H1 (cell line): ENCODE measurements at regions not wholly inside any gene's neighbourhood (a gene's known extent, or its start where the extent isn't known, plus 50 kb on each side); places are given as distances from the start of the nearest gene placed in this dataset.
"Not testable (repeated sequence)": the region's sequence is repeated elsewhere in the genome, so short reads cannot be mapped to it uniquely, and the experiment has no call there.

Experiments
- CTCF ChIA-PET: fragments of 300-600 bp; sonication (Branson Sonifier 250); formaldehyde crosslinking; loops from one replicate; lab custom pipeline; 2021; ENCODE audit not compliant: partially characterized antibody; lab: Charles Lee
- POLR2A ChIA-PET: fragments of 300-600 bp; sonication (Branson Sonifier 250); formaldehyde crosslinking; loops from one replicate; lab custom pipeline; 2021; ENCODE audit warnings: inconsistent platforms; ENCODE audit not compliant: partially characterized antibody; lab: Charles Lee
- DNase-seq, 2 experiments: peaks; one replicate each; pipeline versions ENCODE4 v3.0.0 to v3.0.0-alpha.2; 2010 to 2022; ENCODE audit warnings: low spot score in 2 of 2, low read depth in 1 of 2, mixed read lengths in 1 of 2
- FAIRE-seq: peaks from 2 replicates; lab custom pipeline; 2011; peaks lifted over from hg19 to GRCh38; lab: Jason Lieb, UNC
- H2AFZ ChIP-seq: 2 replicates; pipeline ENCODE4 v1.8.1; 2012; ENCODE audit warnings: low read length, inconsistent platforms
- H2AK5ac ChIP-seq: 2 replicates; pipeline ENCODE4 v1.6.1; 2013; ENCODE audit warnings: low read depth, low read length
- H2BK120ac ChIP-seq: replicated peaks from 2 replicates; pipeline ENCODE3; 2013; ENCODE audit warnings: low read depth, low read length, inconsistent platforms
- H2BK12ac ChIP-seq: 2 replicates; pipeline ENCODE4 v1.6.1; 2013; ENCODE audit warnings: low read depth, low read length
- H2BK15ac ChIP-seq: 2 replicates; pipeline ENCODE4 v1.6.1; 2013; ENCODE audit warnings: low read length
- H2BK20ac ChIP-seq: 2 replicates; pipeline ENCODE4 v1.6.1; 2013; ENCODE audit warnings: low read length
- H2BK5ac ChIP-seq: 2 replicates; pipeline ENCODE4 v1.6.1; 2013; ENCODE audit warnings: low read depth, low read length
- H3K14ac ChIP-seq: 2 replicates; pipeline ENCODE4 v1.6.1; 2013; ENCODE audit warnings: inconsistent platforms; ENCODE audit not compliant: insufficient read length
- H3K18ac ChIP-seq: 2 replicates; pipeline ENCODE4 v1.6.1; 2013; ENCODE audit warnings: low read length; ENCODE audit errors: extremely low read depth
- H3K23ac ChIP-seq: 2 replicates; pipeline ENCODE4 v1.6.1; 2013; ENCODE audit warnings: inconsistent platforms; ENCODE audit not compliant: insufficient read length
- H3K23me2 ChIP-seq: 2 replicates; pipeline ENCODE4 v1.6.1; 2013; ENCODE audit warnings: low read depth, low read length
- H3K27ac ChIP-seq: 2 replicates; pipeline ENCODE4 v1.6.1; 2011; ENCODE audit warnings: low read depth, low read length, inconsistent platforms
- H3K27me3 ChIP-seq, 4 experiments: replicated peaks in 1 of 4; 1 replicate in 1 of 4; 2 replicates in 3 of 4; pipeline versions ENCODE4 v1.6.1 to v1.8.1; 2011 to 2013; ENCODE audit warnings: low read length in 3 of 4, mild to moderate bottlenecking in 3 of 4, inconsistent platforms in 2 of 4, mixed read lengths in 2 of 4, moderate library complexity in 1 of 4; ENCODE audit not compliant: control insufficient read depth in 3 of 4, insufficient read depth in 3 of 4; ENCODE audit errors: extremely low read depth in 1 of 4
- H3K36me3 ChIP-seq, 4 experiments: 2 replicates each; pipeline versions ENCODE4 v1.6.1 to v1.8.1; 2011 to 2013; ENCODE audit warnings: mild to moderate bottlenecking in 4 of 4, low read length in 3 of 4, moderate library complexity in 2 of 4, control low read depth in 1 of 4, inconsistent platforms in 1 of 4; ENCODE audit not compliant: insufficient read depth in 4 of 4, control insufficient read depth in 2 of 4
- H3K4ac ChIP-seq: replicated peaks from 2 replicates; pipeline ENCODE3; 2013; ENCODE audit warnings: low read length, low read depth, mixed read lengths, inconsistent platforms; ENCODE audit not compliant: insufficient read length
- H3K4me1 ChIP-seq, 4 experiments: replicated peaks in 1 of 4; 1 replicate in 1 of 4; 2 replicates in 3 of 4; pipeline versions ENCODE4 v1.6.1 to v1.8.1; 2011 to 2013; ENCODE audit warnings: low read length in 3 of 4, inconsistent platforms in 2 of 4, mixed read lengths in 1 of 4; ENCODE audit not compliant: insufficient read depth in 4 of 4, control insufficient read depth in 3 of 4
- H3K4me2 ChIP-seq, 2 experiments: 2 replicates each; pipeline versions ENCODE4 v1.6.1 to v1.8.1; 2011 to 2013; ENCODE audit warnings: low read depth in 2 of 2, low read length in 2 of 2, control low read depth in 1 of 2, inconsistent platforms in 1 of 2, mild to moderate bottlenecking in 1 of 2; ENCODE audit not compliant: insufficient read depth in 1 of 2
- H3K4me3 ChIP-seq, 4 experiments: fragments of 200-600, 300-600 bp in 1 of 4; sonication (generic), shearing (Covaris generic), sonication (Bioruptor Twin) in 1 of 4; 2 replicates each; pipeline versions ENCODE4 v1.5.1 to v1.8.1; 2011 to 2016; ENCODE audit warnings: low read length in 4 of 4, low read depth in 3 of 4, control low read depth in 2 of 4, inconsistent platforms in 2 of 4, mild to moderate bottlenecking in 2 of 4, mixed read lengths in 1 of 4, moderate library complexity in 1 of 4; ENCODE audit not compliant: insufficient read depth in 2 of 4; ENCODE audit errors: extremely low read depth in 1 of 4
- H3K56ac ChIP-seq: replicated peaks from 2 replicates; pipeline ENCODE3; 2013; ENCODE audit warnings: low read depth, mild to moderate bottlenecking, mixed read lengths, low read length, inconsistent platforms; ENCODE audit not compliant: insufficient read length
- H3K79me1 ChIP-seq: 2 replicates; pipeline ENCODE4 v1.6.1; 2013; ENCODE audit warnings: low read depth, low read length, control low read depth
- H3K79me2 ChIP-seq, 2 experiments: 2 replicates each; pipeline versions ENCODE4 v1.6.1 to v1.8.1; 2012 to 2013; ENCODE audit warnings: low read length in 2 of 2, mild to moderate bottlenecking in 2 of 2, inconsistent platforms in 1 of 2; ENCODE audit not compliant: insufficient read depth in 2 of 2, control insufficient read depth in 1 of 2
- H3K9ac ChIP-seq, 4 experiments: replicated peaks in 1 of 4; 1 replicate in 1 of 4; 2 replicates in 3 of 4; pipeline versions ENCODE4 v1.6.1 to v1.8.1; 2011 to 2013; ENCODE audit warnings: low read depth in 3 of 4, low read length in 3 of 4, control low read depth in 2 of 4, mild to moderate bottlenecking in 2 of 4, moderate library complexity in 2 of 4, inconsistent platforms in 1 of 4; ENCODE audit errors: extremely low read depth in 1 of 4
- H3K9me3 ChIP-seq, 2 experiments: 2 replicates each; pipeline versions ENCODE4 v1.6.1 to v1.8.1; 2012 to 2013; ENCODE audit warnings: mild to moderate bottlenecking in 2 of 2, moderate library complexity in 2 of 2, control low read depth in 1 of 2, inconsistent platforms in 1 of 2, low read depth in 1 of 2, low read length in 1 of 2, mixed read lengths in 1 of 2; ENCODE audit not compliant: insufficient read depth in 2 of 2
- H4K20me1 ChIP-seq, 2 experiments: replicated peaks in 1 of 2; 2 replicates each; pipeline versions ENCODE3 to v1.8.1; 2011 to 2013; ENCODE audit warnings: inconsistent platforms in 2 of 2, low read length in 2 of 2, mild to moderate bottlenecking in 1 of 2; ENCODE audit not compliant: insufficient read depth in 2 of 2, control insufficient read depth in 1 of 2
- H4K5ac ChIP-seq: 2 replicates; pipeline ENCODE4 v1.6.1; 2013; ENCODE audit warnings: low read length, low read depth, mixed read lengths, inconsistent platforms; ENCODE audit not compliant: insufficient read length
- H4K8ac ChIP-seq: 2 replicates; pipeline ENCODE4 v1.8.0; 2013; ENCODE audit warnings: mild to moderate bottlenecking, moderate library complexity, low read length, inconsistent platforms; ENCODE audit not compliant: insufficient read depth; ENCODE audit errors: extremely low read depth
- H4K91ac ChIP-seq: replicated peaks from 2 replicates; pipeline ENCODE3; 2013; ENCODE audit warnings: low read length, mixed read lengths, inconsistent platforms; ENCODE audit not compliant: insufficient read length
- KDM1A ChIP-seq: fragments of 200-600, 300-600 bp; sonication (generic); IDR thresholded peaks from 2 replicates; pipeline ENCODE4 v1.7.1; 2016; ENCODE audit warnings: mild to moderate bottlenecking, low read length, borderline replicate concordance
- WGBS, 2 experiments: shearing (Covaris generic) in 1 of 2; methylation state at CpG; one replicate each; pipeline versions ENCODE4 v1.1.6 to v1.1.7; 2013 to 2015; ENCODE audit warnings: low lambda C conversion rate in 2 of 2, mixed read lengths in 2 of 2, inconsistent platforms in 1 of 2, low coverage in 1 of 2, missing lambda C conversion rate in 1 of 2; ENCODE audit not compliant: insufficient replicate concordance in 2 of 2, insufficient coverage in 1 of 2, insufficient read length in 1 of 2; ENCODE audit errors: extremely low coverage in 1 of 2, missing lambda C conversion rate in 1 of 2; 5-methylcytosine and 5-hydroxymethylcytosine counted together

DNA sequence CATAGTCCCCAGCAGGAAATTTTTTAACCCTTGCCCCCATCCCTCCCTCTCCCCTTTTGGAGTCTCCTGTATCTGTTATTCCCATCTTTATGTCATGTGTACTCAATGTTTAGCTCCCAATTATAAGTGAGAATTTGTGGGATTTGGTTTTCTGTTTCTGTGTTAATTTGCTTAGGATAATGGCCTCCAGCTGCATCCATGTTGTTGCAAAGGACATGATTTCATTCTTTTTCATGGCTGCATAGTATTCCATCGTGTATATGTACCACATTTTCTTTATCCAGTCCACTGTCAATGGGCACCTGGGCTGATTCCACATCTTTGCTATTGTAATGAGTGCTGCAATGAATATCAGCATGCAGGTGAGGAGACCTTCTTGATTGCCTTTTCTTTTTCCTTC, 139.6 kb upstream of the WSCD1 start:
- H3K79me2 ChIP-seq, H2AFZ ChIP-seq, H3K56ac ChIP-seq, H3K4me2 ChIP-seq, H3K79me1 ChIP-seq, H3K23ac ChIP-seq, H3K18ac ChIP-seq, H3K9me3 ChIP-seq, H4K5ac ChIP-seq, H3K4me3 ChIP-seq, H3K4ac ChIP-seq, H2BK12ac ChIP-seq, H4K20me1 ChIP-seq, H3K27me3 ChIP-seq, H2BK15ac ChIP-seq, H3K23me2 ChIP-seq, H3K36me3 ChIP-seq, H3K14ac ChIP-seq, FAIRE-seq, H3K9ac ChIP-seq, POLR2A ChIA-PET, H2BK20ac ChIP-seq, H4K91ac ChIP-seq, H4K8ac ChIP-seq, H2BK5ac ChIP-seq, H3K27ac ChIP-seq, H2BK120ac ChIP-seq, H3K4me1 ChIP-seq, H2AK5ac ChIP-seq, DNase-seq: not testable (repeated sequence)
- CTCF ChIA-PET: interaction anchor here (1.2 kb wide), 1 partner anchor 13 kb away, joined by 3 read pairs; no protein-coding TSS in a partner anchor
- WGBS, 2 experiments: 85% methylated on average over 1 of the region's 1 CpG; no CpG with 5 or more reads in 1 of the 2 experiments
- TF ChIP-seq KDM1A: 0 out of 2 replicates have a peak, but pooled peaks have one; percentile 11
